GM18498 (cell line): ENCODE measurements at regions not wholly inside any gene's neighbourhood (a gene's known extent, or its start where the extent isn't known, plus 50 kb on each side); places are given as distances from the start of the nearest gene placed in this dataset.
"Not testable (repeated sequence)": the region's sequence is repeated elsewhere in the genome, so short reads cannot be mapped to it uniquely, and the experiment has no call there.

Experiments
- ATAC-seq: cut with Tn5 transposase; IDR thresholded peaks from one replicate; pipeline ENCODE4 v1.9.1; 2021; ENCODE audit warnings: mild to moderate bottlenecking, moderate library complexity; ENCODE audit not compliant: unreplicated experiment

DNA sequence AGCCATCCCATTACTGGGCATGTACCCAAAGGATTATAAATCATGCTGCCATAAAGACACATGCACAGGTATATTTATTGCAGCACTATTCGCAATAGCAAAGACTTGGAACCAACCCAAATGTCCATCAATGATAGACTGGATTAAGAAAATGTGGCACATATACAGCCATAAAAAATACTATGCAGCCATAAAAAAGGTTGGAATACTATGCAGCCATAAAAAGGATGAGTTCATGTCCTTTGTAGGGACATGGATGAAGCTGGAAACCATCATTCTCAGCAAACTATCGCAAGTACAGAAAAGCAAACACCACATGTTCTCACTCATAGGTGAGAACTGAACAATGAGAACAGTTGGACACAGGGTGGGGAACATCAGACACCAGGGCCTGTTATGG is 151.5 kb downstream of the PLK2 start:
- ATAC-seq = not testable (repeated sequence)

DNA sequence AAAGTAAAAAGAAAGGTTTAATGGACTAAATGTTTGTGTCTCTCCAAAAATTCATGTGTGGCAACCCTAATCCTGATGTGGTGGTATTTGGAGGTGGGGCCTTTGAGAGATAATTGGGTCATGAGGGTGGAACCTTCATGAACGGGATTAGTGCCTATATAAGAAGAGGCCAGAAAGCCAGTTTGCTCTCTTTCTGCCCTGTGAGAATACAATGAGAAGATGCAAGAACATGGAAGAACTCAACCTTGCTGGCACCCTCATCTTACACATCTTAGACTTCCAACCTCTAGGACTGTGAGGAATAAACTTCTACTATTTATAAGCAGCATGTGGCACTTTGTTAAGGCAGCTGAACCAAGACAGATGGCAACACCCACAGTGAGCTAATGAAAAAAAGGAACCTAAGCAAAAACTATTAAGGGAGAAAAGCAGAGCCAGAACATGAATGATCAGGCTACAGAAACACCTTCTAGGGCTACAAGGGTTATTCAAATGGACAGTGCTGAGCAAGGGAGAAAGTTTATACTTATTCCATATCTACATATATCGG is 159.5 kb downstream of the PLK2 start:
- ATAC-seq = no peak

DNA sequence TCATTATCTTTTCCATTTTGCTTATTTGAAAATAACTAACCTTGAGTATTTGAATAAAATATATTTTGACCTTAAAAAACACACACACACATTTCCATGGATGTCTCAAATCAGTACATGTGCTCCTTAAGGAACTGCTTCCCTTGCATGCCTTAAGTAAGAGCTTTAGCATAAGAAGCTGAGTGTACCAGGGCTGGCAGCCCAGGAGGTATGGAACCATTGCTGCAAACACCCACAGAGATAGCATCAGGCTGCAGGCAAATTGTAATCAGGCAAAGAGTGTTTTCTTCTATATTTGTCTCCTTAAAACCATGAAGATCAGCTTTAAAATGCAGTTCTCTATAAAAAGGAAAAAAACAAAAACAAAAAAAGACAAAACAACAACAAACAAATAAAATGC is 160.6 kb downstream of the PLK2 start:
- ATAC-seq = no peak

DNA sequence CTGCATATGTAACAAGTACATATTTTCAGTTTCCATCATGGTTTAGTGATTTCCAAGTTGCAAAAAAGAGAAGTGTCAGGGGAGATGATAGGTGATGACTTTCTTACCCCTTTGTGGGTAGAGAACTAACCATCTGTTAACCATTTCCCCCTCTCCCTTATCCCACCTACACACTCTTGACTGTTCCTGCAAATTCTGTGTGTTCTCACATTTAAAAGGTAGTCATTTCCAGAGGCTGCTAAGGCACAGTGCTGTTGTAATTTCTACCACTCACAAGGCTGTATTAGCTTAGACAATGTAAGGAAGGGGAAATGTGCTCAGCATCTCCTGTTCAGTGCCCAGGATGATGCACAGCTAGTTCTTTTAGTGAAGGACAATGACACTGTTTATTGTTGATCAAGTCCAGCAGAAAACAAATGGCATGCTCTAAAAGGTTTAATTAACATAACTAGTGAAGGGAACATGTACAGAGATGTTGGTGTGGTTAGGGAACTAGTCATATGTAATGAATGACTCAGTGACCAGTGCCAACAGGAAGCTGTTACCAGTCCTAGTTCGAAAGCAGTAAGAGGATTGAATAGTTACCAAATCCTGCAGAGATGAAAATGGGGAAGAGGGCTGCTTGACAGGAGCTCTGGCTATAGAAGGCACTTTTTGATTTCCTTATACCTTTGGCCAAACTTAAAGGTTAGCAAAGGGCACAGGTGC is 165.1 kb downstream of the PLK2 start:
- ATAC-seq = peak; percentile 70

DNA sequence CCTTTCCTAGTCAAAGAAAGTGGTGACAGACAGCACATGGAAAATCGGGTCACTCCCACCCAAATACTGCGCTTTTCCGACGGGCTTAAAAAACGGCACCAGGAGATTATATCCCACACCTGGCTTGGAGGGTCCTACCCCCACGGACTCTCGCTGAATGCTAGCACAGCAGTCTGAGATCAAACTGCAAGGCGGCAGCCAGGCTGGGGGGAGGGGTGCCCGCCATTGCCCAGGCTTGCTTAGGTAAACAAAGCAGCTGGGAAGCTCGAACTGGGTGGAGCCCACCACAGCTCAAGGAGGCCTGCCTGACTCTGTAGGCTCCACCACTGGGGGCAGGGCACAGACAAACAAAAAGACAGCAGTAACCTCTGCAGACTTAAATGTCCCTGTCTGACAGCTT is 171.6 kb downstream of the PLK2 start:
- not testable (repeated sequence) for ATAC-seq

DNA sequence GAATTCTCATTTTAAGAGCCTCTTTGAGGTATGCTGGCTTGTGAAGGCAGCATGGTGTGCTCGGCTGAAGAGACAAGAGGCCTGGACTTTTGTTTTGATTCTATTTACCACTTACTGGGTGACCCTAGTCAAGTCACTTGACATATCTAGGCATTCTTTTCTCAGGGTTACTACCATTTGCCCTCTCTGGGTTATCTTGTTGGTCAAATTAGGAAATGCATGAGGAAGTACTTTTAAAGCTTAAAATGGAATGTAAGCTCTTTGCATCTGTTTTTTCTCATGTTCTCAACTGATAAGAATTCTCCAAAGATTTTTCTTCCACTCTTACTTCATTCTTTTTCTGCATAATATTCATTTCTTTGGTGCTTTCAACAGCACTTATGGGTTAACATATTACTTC is 173.1 kb downstream of the PLK2 start:
- ATAC-seq = no peak

DNA sequence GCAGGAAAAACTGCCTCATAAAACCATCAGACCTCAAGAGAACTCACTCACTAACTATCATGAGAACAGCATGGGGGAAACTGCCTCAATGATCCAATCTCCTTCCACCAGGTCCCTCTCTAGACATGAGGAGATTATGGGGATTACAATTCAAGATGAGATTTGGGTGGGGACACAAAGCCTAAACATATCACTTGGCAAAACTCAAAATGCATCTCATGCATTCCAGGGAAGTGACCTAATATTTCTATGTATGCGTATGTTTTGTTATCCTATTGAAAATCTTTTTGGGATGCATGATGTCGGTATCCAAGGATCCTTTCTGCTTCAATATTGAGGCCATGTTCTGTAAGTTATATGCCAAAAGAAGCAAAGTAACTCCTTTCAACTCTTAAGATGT is 174.0 kb downstream of the PLK2 start:
- no peak for ATAC-seq

DNA sequence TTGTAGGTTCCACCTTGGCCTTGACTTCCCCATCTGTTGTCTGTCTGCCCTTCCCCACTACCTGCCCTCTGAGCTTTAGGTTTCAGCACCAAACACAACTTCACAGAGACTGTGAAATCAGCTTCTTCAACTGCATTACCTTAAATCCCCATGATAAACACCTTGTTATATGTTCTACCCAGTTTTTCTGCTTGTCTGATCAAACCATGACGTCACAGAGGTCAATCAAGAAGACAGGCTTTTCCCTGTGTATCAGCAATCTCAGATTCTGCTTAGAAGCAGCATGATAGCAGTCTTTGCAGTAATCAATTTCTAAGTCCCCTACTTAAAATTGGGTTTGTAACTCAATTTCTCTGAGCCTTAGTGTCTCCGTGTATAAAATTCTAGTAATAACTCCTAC is 175.0 kb downstream of the PLK2 start:
- ATAC-seq = no peak

DNA sequence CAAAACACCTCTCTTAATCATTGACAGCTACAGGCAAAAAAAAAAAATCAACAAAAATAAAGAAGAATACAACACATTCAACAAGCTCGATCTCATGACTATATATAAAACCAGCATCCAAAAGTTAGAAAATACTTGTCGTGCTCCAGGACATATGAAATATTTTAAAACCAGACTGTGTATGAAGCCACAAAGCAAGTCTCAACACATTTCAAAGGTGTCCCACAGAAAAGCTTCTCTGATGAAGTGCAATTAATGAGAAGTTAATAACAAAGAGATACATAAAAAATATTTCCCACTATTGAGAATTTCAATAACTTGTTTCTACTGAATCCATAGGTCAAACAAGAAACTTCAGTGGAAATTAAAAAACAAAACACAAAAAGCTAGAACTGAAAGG is 178.7 kb downstream of the PLK2 start:
- no peak for ATAC-seq

DNA sequence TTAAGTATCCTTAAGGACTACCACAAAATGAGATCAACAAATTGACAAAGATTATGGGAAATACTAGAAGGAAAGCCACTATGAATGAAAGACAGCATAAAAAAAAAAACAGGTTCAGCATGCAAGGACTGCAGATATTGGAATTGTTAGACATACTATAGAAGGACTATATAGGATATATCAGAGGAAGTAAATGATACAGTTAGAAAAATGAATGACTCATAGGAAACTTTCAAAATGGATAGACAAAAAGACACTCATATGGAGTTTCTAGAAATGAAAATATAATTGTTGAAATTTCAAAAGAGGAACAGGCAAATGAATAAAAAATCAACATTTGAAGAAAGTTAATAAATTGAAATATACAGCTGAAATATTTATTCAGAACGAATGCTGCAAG is 180.6 kb downstream of the PLK2 start:
- ATAC-seq = no peak

DNA sequence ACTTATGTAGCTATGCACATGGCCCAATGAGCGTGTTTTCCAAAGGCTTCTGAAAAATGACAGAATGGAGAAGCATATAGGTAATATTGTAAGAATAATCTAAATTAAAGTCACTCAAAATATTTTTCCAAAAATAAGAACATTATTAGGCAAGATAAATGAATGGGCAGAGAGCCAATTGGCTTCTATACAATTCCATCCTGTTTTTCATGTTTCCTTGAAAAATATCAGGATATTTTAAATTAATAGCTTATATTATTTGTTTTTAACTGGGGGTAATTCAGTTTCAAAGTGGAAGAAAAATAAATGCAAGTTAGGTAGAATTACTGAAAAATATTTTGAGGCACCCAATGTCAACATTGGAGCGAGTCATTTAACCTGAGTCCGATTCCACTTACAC is 183.5 kb downstream of the PLK2 start:
- no peak for ATAC-seq

DNA sequence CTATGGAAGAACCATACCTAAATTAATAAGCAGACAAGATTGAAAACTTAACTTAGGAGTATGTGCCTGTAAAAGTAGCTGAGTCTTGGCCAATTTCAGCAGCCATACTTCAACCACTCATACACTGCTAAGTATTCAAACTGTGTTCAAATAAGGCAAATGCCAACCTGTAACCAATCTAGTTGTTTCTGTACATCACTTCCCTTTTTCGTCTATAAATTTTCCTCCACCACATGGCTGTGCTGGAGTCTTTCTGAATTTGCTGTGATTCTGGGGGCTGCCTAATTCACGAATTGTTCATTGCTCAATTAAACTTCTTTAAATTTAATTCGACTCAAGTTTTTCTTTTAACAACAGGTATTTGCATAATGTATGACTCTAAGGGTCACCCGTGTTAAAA is 184.4 kb downstream of the PLK2 start:
- no peak for ATAC-seq

DNA sequence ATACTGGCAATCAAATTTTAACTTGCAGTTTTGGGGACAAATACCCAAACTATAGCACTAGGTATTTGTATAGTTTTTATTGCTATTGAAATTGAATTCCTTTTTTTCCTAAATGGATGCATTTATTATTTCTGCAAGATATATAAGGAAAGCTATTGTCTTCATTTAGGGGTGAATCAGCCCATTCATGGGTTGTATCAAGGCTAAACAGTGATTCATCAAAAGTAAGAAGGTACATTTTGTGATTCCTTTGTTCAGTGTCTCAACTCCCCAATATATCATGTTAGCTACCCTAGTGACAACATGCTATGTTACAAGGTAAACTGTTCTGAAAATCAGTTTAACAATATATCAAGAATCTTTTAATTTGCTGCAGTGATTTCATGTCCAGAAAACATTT is 185.7 kb downstream of the PLK2 start:
- no peak for ATAC-seq

DNA sequence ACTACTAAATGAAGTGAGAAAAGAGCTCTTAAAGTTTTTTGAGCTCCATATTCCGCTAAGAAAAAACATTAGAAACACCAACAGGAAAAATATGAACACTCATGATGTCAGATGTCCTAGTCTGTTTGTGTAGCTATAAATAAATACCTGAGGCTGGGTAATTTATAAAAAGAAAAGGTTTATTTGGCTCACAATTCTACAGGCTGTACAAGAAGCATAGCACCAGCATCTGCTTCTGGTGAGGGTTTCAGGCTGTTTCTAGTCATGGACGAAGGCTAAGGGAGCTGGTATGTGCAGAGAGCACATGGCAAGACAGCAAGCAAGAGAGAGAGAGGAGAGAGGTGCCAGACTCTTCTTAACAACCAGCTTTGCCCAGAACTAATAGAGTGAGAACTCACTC is 186.2 kb downstream of the PLK2 start:
- ATAC-seq = no peak

DNA sequence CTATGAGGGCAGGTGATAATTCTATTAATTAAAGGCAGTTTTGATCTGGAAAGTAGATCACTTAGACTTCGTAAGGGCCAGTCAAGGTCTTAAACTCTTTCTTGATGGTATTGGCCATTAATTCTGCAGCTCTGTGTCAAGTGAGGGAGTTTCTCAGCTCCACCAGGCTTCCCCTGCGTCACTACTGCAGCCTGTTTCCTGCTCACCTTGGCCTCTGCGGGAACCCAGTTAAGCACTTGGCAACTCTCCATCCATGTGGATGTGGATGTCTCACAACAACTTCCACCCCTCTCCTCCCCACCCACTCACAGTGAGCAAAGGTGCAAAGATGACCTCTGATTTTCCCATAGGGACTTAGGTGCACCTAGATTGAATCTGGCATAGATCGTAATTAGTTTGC is 191.6 kb downstream of the PLK2 start:
- ATAC-seq = no peak

DNA sequence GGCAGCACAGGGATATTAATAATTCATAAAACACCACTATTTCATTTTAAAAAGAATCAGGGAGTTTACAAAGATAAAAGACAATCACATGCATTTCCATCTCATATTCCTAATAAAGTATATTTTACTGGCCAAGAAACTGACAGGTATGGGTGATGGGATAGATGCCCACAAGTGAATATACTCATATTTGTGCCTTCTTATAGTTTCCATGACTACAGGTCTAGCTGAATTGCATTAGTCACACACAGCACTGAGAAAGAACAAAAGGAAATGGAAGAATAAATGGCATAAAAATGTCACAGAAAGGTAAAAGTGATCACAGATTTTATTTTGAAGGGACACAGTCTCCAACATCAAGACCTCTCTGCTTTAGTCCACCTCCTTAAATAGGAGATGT is 193.5 kb downstream of the PLK2 start:
- no peak for ATAC-seq

DNA sequence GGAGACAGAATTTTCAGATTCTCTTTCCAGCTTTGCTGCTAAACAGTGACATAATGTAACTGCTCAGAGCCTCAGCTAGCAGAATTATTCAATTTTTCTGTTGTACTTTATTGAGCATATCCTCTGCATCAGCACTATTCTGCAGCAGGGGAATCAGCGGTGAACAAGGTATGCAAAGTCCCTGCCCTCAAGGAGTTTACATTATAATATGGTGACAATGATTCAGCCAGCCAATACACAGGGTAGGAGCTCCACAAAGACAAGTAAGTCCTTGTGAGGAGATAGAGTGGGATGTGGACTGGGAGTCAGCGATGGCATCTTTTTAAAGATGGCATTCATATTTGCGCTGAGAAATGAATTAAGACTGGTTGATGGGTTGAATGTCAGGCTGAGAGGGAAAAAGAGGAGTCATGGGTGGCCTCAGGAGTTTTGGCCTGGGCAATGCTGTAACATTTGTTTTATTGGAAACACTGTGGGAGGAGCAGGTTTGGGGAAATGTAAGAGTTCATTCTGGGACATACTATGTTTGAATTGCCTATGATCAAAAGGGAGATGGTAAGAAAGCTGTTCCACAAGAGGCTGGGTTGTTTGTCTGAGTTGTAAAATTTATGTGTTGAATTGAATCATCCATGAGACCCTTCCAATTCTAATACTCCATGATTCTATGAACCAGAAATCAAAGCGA is 194.5 kb downstream of the PLK2 start:
- ATAC-seq = no peak

DNA sequence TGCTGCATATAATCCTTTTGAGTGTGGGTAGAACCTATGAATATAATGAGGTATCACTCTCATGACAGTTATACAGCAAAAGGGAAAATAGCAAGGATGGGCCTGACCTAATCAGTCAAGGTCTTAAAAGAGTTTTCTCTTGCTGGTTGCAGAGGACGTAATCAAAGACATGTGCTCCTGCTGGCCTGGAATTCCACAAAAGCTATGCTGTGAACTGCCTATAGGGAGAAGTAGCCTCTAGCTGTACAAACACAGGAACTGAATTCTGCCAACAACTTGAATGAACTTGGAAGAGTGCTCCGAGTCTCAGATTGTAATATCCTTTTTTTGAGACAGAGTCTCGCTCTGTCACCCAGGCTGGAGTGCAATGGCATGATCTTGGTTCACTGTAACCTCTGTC is 195.6 kb downstream of the PLK2 start:
- ATAC-seq = no peak

DNA sequence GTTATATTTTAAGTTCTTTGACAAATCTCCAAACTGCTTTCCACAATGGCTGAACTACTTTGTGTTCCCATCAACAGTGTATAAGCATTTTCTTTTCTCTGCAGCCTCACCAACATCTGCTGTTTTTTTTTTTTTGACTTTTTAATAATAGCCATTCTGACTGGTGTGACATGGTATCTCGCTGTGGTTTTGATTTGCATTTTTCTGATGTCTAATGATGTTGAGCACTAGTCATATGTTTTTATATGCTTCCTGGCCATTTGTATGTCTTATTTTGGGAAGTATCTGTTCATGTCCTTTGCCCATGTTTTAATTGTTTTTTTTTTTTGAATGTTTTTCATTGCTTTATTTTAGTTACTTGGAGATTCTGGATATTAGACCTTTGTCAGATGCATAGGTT is 196.6 kb downstream of the PLK2 start:
- no peak for ATAC-seq

DNA sequence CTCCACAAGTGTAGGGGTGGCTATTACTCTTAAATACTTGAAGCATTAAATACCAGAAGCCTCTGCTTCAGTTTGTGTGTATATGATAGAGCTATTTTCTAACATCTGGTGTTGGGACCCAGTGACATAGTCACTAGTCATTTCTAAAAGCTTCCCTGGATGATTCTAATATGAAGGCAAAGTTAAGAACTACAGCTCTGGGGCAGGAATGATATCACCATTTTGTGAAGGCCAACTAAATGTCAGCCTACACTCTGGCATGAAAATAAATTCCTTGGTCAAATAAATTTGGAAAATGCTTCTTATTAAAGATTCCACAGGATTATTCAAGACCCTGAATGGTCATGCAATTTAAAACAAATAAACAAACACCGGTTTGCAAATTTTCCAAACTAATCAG is 197.7 kb downstream of the PLK2 start:
- ATAC-seq = no peak

DNA sequence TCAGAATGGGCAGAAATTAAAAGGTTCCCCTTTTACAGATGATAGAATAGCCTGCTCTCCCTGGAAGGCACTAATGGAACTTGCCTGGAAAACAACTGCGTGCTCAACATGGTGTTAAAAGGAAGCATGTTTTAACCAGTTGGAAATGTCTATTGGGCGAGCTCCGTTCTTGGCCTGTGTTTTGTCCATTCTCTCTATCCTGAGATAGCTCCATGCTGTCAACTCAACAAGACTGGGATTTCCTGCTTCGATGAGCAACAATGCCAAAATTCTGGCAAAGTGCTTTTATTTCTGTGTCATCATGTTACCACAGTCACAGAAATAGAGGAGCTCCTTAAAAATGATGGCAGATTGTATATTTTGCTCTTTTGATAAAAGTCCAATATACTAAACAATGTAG is 198.3 kb downstream of the PLK2 start:
- ATAC-seq = no peak

DNA sequence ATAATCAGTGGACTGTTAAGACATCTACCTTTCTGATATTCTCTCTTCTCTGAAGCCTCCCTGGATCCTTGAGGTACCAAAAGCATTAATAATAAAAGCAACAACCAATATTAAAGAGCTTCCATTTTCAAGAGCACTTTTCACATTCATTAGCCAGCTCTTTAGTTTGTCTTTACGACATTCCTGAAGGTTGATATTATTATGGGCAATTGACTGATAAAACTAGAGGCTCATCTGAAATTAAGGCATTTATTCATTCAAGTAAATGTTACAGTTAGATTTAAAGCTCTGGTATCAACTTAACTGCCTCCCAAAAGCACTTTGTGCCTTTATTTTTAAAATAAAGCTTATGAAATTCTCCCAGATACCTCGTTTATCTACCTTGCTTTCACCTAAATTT is 199.6 kb downstream of the PLK2 start:
- no peak for ATAC-seq
